GM19324 (cell line): ENCODE measurements at regions not wholly inside any gene's neighbourhood (a gene's known extent, or its start where the extent isn't known, plus 50 kb on each side); places are given as distances from the start of the nearest gene placed in this dataset.
"Not testable (repeated sequence)": the region's sequence is repeated elsewhere in the genome, so short reads cannot be mapped to it uniquely, and the experiment has no call there.

Experiments
- ATAC-seq: cut with Tn5 transposase; IDR thresholded peaks from one replicate; pipeline ENCODE4 v1.9.1; 2021; ENCODE audit warnings: mild to moderate bottlenecking, moderate library complexity; ENCODE audit not compliant: unreplicated experiment, low FRiP score

DNA sequence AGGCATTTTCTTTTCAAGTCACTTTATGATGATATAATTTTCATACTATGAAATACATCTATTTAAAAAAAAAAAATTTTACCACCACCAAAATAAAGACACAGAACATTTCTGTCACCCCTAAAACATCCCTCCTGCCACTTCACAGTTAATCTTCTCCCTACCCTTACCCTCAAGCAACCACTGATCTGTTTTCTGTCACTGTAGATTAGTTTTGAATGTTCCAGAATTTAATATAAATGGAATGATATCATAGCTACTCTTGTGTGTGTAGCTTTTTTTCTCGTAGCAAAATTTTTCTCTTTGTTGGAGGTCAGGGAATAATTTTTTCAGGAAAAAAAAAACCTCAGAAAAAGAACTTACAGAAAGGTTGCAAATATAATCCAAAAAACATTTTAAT, 152.7 kb downstream of the RHOU start:
- ATAC-seq = no peak

DNA sequence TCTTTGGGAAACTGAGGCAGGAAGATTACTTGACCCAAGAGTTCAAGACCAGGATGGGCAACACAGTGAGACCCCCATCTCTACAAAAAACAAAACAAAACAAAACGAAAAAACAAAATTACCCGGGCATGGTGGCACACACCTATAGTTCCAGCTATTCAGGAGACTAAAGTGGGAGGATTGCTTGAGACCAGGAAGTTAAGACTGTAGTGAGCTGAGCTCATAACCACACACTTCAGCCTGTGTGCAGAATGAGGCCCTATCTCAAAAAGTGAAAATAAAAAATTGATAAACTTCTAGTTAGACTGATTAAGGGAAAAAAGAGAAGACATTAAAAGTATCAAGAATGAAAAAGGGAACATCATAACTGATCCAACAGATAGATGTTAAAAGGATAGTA, 154.0 kb downstream of the RHOU start:
- no peak for ATAC-seq

DNA sequence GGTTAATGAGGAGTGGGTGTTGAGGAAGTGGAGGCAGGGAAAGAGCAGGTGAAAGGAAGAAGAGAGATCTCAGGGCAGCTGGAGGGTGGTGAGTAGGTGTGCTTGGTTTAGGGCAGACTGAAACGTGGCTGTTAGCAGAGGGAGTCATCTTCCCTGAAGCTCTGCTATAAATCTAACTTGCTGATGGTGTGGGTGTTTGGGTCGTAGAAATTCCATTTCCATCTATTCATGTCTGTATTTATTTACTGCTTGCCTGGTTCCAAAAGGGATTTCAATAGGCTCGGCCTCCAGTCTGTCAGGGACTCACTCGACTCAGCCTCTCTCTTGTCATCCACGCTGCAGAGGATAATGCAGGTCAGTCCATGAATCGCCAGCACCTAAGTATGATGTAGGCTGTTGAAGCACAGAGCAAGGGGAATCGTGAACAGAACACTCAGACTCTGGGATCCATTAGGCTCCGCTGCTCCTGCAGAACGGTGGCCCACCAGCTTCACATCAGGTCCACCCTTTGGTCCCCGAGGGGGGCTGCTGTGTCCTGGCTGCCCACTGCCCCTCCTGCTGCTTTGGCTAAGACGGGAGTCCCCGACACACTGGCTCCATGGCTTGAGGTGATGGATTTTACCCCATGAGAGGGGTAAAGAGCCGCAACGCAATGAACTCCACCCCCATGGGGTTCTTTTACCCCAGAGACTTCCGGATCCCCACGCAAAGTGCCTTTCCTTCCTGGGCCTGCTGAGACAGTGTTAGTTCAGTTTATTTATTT, 156.2 kb downstream of the RHOU start:
- no peak for ATAC-seq

DNA sequence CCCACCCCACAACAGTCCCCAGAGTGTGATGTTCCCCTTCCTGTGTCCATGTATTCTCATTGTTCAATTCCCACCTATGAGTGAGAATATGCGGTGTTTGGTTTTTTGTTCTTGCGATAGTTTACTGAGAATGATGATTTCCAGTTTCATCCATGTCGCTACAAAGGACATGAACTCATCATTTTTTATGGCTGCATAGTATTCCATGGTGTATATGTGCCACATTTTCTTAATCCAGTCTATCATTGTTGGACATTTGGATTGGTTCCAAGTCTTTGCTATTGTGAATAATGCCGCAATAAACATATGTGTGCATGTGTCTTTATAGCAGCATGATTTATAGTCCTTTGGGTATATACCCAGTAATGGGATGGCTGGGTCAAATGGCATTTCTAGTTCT, 156.9 kb downstream of the RHOU start:
- ATAC-seq = not testable (repeated sequence)

DNA sequence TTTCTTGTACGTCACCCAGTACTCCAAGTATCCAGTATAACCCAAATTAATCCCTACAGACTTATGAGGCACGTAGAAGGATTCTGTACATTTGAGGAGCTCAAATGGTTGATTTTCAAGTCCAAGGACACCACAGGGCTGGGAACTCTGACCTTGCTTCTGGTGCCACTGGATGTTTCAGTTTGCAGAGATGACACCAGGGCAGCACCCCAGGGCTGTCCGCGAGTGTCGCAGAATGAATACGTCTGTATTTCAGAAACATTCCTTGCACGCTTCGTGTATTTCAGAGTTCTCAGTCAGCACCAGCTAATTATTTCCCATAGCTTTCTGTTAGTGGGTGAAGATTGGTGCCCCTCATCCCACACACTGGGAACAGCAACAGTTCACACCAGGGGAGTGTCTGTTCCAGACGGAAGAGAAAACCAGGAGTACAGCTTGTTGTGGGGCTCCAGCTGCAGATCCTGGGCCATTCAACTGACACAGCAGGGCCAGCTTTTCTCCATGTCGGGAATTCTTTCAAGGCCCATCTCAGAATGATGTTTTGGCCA, 159.2 kb downstream of the RHOU start:
- no peak for ATAC-seq

DNA sequence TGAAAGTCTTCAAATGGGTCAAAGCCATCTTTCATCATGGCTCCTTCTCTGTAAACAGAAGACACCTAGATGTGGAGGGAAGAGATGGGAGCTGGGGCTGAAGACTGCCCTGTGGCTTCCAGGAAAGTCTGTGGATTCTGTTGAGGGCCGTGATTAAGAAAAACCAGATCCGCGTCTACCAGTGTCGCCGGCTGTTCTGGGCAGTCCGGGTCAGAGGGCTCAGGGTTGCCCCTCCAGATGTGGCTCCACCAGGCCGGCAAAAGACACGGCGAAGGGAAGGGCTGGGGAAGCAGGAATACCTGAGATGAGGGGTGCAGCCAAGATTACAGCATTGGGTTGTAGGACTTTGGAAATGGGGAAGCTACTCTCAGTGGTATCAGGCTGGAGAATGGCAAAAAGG, 162.6 kb downstream of the RHOU start:
- ATAC-seq = no peak

DNA sequence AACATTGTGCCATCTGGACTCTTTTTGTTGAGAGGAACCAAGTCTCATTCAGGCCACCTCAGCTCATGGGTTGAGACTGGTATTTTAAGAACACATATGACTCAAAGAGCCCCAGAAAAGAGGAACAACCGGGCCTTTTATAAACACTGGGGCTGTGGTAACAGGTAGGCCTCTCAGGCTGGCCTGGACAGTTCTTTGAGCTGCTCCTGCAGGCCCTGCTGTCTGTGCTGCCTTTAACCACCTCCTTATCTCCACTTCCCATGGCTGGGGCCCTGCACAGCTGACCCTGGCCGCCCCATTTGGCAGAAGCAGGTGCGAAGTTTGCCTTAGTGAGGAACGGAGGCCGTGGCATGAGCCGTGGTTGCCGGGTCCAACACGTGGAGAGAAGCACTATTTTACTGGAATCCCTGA, 163.3 kb downstream of the RHOU start:
- peak; percentile 68 for ATAC-seq

DNA sequence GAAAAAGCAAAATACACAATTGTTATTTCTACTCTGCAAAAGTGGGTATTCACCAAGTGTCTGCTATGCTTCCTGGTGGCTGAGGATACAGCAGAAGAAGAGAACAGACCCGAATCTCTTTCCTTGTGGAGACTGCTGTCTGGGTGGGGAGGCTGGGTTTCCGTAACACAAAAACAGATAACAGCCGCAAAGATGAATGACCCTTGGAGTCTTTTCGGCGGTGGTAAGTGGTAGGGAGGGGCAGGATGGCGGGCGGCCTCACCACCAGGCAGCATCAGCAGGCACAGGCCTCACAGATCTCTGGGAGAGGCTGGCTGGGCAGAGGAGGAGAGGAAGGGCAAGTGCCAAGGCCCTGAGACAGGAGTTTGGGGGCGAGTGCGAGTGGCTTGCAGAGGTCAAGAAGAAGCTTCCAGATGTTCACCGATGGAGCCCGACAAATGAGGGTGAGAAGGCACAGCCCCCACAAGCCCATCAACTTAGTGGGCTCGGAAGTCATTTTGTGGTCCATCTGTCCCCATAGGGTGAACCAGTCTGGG, 164.2 kb downstream of the RHOU start:
- no peak for ATAC-seq

DNA sequence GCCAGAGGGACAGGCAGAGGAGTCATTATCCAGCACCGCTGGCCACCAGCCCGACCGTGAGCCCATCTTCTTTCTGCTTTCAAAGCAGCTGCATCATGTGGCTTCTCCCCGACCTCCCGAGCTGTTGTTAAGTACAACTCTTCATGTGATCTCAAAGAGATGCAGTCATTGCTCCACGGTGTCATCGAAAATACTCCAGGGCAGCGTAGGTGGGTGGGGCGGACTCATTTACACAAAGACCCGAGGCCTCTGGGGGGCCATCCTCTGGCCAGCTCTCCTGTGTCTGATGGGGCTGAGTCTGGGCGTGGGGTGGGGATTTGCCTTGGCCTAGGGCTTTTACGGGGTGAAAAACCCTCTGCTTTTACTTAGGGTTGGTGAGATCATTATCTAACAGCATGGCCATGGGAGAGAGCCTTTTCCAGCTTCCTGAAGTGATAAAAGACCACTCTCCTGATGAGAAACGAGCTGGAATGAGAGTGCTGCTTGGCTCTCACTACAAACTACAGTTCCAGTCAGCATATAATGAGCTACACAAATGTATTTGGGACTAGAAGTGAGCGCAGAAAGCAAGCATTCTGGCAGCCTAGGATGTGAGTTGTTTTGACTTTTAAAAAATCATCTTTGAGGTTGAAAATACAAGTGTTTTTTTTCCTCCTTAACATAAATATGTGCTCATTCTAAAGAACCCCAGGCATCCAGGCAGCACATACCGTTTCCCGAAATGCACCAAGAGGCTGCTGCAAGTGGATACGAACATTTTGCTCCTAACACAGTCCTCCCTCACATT, 165.0 kb downstream of the RHOU start:
- ATAC-seq = no peak

DNA sequence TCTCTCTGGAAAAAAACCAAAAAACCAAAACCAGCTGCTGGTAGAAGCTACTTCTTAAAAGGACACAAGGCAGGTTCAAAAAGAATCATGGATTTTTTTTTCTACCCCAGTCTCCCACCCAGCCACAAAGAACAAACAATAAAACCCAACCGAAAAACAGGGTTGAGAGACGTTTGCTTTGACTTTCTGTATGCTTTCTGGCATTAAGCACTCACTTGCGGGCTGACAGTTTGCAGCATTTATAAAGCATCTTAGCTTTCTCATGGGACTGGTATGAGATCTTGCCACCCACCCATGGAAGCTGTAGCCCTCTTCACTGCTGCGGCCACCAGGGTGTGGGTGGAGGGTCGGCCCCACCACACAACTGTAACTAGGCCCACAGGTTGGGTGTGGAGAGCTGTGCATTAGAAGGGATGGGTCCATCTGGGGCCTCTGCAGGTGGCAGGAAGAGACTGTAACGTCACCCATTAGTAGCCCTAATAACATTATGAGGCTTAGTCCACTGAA, 165.7 kb downstream of the RHOU start:
- no peak for ATAC-seq

DNA sequence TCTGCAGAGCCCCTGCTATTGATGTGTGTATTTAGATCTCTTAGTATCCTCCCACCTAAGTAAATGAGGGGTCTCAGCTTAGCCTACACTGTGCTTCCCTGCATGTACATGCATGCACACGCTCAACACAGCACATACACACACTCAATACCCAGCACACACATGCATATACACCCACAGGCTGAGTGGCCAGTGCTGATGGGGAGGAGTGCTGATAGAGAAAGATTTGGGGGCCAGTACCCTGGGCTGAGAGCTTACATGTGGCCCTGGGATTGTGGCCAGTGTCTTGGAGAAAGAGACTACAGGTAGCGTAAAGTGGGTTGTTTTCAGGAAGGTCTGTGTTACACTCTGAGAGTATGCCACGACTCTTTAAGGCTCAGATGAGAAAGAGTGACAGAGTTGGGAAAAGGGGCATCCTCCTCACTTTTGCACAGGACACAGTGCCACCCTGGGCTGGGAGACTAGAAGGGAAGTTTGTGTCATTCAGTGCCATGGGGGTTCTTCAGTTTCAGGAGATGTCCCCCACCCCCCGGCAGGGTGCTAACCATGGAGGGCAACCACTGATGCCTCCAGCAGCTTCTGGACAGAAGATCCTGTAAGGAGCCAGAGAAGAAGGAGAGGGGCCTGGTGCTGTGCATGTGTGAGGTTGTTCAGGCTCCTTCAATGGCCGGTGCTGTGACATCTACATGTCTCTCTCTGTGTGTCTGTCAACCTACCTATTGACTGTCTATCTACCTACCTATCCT, 166.8 kb downstream of the RHOU start:
- ATAC-seq = no peak

DNA sequence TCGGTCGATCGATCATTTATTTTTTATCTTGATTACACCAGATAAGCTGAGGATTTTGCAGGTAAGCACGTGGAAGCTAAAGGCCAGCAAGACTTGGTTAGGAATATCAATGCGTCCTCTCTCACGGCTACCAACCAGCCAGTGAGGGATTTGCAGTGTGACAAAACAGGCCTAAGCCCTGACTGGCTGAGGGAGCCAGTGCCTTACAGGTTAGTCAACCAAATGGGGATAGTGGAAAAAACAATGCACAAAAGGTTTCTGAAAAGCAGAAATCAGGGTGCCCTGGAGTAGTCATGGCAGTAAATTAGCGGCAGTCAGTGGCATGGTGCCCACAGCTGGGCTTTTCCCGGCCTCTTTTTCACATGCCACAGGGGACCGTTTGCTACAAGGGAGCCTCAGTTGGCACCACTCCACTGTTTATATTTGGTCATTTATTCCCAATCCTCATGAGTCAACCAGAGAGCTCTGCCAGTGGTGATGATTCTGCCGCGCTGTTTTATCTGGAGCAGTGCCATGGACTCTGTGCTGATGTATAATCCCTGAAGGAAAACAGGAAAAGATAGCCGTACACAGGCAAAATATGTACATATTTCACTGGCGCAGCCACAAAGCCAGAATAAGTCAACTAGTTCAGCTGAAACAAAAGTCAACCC, 167.6 kb downstream of the RHOU start:
- no peak for ATAC-seq

DNA sequence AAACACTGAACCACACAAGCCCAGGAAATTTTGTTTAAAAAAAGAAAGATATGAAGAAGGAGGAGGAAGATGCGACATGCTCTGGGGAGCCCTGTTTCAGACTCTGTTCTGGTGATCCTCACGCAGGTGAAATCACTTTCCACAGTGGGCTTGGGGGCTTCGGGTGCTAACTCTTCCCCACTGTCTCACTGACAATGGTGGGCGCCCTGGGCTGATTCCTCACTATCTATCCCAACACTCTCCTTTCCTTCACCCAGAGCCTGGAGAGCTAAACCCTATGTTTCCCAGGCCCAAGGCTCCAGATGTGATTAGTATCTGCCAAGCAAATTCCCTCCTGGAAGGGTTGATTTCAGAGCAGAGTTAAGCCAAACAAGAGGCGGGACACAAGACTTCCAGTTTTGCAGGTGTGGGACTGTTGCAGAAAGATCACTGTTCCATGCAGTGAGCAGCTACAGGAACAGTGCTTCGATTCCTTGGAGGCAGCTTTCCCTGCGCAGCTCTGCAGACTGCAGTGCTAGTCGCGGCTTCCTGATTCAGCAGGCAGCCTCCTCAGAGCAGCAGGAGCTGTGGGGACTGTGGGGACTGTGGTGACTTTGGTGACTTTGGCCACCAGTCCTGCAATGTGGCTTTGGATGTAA, 168.3 kb downstream of the RHOU start:
- no peak for ATAC-seq

DNA sequence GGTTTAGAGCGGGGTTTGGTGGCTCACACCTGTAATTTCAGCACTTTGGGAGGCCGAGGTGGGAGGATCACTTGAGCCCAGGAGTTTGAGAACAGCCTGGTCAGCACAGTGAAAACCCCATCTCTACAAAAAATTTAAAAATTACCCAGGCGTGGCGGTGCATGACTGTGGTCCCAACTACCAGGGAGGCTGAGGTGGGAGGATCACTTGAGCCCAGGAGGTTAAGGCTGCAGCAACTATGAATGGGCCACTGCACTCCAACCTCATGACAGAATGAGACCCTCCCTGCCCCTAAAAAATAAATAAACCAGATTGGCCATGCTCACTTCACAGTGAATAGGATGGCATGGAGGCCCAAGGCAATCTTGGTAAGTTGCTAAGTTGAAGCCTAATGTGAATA, 168.9 kb downstream of the RHOU start:
- ATAC-seq = no peak

DNA sequence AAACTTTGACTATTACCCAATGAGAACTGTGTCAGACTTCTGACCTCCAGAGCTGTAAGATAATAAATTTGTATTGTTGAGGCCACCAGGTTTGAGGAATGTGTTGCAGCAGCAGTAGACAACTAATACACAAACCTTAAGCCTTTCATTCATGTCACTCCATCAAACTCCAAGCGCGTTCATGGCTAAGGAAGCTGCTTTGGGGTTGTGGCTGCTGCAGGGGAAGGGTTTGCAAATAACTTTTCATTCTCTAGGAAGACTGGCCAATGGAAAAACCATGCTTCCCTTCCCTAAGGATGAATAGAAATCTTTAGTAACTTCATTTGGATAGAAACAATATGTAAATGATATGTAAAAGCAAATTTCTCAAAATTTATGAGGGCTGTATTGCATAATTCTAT, 170.4 kb downstream of the RHOU start:
- ATAC-seq = no peak

DNA sequence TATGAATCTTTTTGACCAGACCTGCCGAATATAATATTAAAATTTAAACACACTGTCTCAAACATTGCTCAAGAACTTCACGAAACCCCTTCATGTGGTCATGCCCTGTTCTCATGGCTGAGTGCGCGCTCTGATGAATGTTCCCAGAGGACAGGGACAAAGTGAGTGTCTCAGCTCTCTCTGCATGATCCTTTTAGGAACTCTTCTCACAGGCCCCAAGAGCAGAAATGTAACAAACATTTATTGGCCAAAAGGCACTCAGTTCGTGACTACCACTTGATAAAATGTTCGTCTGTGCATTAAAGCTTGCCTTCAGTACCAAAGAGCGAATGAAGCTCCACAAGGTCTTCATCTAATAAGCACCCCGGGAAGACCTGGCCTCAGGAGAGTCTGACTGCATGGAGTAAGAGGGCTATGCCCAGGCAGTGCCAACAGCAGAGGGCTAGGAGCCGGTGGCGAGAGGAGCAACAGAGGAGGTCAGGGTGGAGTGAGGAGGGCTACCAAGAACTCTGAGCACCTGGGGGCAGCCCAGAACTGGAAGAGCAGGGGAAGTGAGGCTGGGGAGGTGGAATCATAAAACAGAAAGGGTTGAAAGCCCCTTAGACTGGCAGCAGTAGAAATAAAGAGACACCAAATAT, 171.1 kb downstream of the RHOU start:
- ATAC-seq = no peak

DNA sequence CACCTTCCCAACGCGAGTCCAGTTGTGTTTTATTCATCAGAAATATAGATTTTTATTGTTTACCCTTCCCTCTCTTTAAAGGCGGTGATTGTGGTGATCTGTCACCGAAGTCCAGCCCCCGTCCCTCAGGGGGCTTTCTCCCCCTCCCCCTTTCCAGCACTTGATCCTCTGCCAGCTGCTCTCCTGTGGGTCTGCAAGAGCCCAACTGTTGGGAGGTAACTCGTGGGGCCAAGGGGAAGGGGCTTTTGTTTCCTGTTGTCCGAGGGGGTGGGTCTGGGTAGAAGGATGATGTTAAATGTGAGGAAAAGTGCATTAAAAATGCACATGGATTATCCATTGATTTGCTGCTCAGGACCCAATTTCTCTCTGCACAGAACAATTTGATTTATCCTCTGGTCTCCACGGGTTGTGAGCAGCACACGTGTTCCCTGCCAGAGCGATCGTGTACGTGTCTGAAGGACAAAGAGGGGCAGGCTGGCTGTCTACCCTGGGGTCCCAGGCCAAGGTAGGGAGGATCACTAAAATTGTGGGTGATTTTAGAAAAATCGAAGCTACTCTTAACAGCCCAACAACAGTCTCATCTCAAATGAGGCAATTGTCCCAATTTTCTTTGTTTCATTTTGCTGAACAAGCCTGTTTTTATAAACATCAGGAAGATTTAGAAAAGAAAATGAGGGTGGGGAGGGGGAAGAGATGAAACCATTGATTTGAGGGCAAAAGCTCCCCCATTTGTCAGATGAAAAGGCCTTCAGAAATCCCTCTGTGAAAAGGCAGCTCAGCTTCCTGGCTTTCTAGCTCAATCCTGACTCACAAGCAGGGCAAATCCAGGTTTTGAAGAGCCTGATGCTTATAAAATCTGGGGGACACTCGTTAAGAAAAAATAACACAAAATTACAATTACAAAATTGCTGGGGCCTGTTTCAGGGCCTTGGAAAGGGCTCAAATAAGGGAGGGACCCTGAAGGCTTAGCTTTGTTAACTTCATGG, 176.2 kb downstream of the RHOU start:
- ATAC-seq = no peak
